GM10266 (cell line): ENCODE measurements at regions not wholly inside any gene's neighbourhood (a gene's known extent, or its start where the extent isn't known, plus 50 kb on each side); places are given as distances from the start of the nearest gene placed in this dataset.

Experiments
- DNase-seq: peaks from one replicate; pipeline ENCODE4 v3.0.0; 2012; ENCODE audit errors: extremely low spot score
- TF ChIP-seq, protein P1 (sequence below): IDR thresholded peaks from 2 replicates; pipeline ENCODE4 v1.5.1; 2012; ENCODE audit warnings: mild to moderate bottlenecking, low read depth; ENCODE audit not compliant: control insufficient read depth, insufficient read depth; ENCODE audit errors: missing control alignments

DNA sequence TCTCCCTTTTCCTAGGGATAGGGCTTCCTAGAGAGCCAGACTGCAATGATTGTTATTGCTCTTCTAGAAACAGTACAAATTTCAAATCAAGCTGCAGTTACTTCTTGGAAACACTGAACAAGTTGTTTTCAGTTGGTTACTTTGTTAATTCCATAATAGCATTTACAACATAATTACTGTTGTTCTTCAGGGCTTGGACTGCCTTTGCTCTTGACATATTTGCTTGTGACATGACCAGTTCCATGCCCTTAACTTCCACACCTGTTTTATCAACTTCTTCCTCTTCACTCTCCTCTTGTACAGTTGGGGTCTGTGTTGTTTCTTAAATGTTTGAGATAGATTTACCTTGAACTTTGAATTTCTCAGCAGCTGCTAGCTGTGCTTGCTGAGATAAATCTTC, 104.4 kb downstream of the SEC23IP start:
- no peak for DNase-seq

DNA sequence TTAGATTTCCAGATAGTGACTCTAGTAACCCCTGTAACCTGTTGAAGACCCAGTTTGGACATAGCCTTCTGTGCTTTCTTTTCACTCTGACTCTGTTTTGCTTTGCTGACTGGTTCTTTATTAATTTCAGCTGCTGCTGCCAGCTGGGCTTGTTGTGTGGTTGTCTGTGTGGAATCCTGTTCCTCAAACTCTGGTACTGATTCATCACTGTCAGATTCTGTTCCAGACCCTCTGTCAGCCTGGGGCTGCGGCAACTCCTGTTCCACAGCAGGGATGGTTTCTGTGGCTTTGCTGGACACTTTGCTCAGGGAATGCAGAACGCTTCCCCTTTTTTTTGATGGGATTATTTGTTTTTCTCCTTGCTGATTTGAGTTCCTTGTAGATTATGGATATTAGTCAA, 104.9 kb downstream of the SEC23IP start:
- no peak for DNase-seq
- TF ChIP-seq, protein P1, sequence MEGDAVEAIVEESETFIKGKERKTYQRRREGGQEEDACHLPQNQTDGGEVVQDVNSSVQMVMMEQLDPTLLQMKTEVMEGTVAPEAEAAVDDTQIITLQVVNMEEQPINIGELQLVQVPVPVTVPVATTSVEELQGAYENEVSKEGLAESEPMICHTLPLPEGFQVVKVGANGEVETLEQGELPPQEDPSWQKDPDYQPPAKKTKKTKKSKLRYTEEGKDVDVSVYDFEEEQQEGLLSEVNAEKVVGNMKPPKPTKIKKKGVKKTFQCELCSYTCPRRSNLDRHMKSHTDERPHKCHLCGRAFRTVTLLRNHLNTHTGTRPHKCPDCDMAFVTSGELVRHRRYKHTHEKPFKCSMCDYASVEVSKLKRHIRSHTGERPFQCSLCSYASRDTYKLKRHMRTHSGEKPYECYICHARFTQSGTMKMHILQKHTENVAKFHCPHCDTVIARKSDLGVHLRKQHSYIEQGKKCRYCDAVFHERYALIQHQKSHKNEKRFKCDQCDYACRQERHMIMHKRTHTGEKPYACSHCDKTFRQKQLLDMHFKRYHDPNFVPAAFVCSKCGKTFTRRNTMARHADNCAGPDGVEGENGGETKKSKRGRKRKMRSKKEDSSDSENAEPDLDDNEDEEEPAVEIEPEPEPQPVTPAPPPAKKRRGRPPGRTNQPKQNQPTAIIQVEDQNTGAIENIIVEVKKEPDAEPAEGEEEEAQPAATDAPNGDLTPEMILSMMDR: no peak

More for the DNA sequence above, 104.4 kb downstream of the SEC23IP start:
- TF ChIP-seq, protein P1: no peak

DNA sequence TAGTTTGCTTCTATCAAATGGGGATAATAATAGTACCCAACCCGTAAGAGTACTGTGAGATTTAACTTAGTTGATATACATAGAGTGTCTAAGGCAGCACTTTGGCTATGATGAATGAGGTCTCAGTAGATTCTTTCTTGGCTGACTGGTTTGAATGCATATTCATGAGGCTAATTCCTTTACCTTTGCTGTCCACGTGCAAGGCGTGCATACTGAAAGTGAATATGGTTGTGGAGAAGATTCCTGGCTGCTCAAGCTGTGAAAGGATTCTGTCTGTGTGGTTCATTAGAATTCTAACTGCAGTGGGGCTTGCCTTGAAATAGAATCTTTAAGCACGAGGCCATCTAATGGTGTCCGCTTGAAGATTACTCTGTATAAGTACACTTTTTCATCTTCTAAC, 110.3 kb downstream of the SEC23IP start:
- TF ChIP-seq, protein P1: no peak
- no peak for DNase-seq

DNA sequence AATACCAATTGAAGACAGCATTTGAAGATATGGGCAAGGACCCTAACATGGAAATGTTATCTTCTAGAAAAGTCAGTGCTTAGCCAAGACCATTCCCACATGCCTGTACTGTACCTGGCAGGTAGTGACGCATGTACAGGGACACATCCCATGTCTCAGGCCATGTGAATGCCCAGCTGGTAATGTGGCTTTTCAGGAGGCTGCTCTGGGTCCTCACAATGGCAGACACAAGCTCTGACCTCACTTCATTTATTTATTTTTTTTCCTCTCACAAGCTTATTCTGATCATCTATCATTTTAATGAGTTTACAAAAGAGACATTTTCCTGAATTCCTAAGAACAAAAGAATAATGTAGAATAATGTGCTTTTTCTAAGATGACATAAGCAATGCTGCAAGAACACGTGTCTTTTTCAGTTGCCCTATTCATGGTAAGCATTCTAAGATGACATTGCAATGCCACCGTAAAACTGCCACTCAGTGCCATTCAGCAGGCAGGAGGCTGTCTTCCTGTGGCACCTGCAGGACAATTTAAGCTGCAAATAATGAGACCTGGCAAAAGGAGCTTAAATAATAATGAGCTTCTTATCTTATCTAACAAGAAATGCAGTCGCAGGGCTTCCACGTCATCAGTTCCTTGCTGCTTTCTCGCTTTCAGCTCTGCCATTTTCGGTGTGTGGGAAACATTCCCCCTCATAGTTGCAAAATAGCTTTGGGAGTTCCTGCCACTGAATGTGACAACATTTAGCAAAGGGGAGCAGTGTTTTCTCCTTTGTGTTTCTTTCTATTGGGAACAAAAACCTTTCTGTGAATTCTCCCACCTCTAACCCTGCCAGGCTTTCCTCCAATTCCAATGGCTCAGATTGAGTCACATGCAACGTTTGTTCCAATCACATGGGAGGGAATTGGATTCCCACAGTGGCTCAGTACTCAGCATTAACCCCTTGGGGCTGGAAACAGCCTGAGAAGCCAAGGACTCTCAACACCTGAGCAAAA, 113.0 kb downstream of the SEC23IP start:
- TF ChIP-seq, protein P1: no peak
- DNase-seq: no peak

DNA sequence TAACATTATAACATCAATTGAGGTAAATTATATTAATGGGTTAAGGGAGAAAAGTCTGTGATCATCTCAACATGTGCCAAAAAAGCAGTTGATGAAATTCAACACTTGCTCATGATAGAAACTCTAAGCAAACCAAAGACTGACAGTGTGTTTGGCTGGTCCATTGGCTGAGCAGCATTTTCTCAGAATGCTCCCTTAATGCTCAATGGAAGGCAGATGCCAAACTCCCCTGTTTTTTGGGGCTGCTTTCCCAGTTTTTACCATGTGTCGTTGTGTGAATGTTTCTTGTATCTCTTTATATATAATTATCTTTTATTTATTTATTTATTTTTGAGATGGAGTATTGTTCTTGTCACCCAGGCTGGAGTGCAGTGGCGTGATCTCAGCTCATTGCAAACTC, 114.7 kb downstream of the SEC23IP start:
- TF ChIP-seq, protein P1: no peak
- DNase-seq: no peak

DNA sequence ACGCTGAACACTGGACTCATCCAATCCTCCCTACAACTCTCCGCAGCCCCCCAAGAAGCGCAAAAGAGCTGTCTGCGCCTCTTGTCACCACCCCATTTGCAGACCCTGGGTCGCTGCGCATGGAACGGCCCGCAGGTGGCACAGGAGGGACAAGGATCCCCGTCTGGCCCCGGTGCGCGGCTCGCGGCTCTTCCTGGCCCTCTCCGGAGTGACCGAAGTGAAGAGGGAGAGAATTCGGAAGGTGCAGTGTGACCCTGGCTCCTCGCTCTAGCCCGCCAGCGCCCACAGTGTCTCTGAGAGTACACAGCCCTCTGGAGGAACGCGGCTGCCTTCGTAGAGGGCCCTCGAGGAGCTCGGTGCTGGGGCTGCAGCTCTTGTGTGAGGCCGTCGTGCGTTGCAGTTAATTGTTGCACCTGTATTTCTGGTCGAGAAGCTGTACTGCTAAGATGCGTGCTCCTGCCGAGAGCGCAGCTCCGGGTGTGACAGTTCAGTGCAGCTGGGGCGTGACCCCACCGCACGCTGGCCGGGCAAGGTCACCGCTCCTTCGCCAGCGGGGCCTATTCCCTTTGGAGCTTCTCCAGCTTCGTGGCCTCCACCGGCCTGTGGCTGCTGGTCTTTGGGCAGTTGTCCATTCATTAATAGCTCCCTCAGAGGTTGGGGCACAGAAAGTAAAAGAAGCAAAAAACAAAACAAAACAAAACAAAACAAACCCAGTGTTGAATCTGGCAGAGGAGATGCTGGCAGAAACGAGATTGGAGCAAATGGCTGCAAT, 119.0 kb downstream of the SEC23IP start:
- TF ChIP-seq, protein P1: no peak
- DNase-seq: no peak

DNA sequence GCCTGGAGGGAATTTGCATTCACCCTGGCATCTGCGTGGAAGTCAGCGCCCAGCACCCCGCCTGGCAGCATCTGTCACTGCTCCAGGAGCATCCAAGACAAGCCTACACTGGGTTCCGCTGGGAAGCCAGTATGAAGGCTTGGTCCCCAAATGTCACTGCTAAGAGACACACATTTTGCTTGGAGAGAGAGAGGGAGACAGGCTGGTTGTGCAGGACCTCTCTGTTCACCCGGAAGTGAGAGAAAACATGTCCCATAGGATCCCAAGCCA, 119.5 kb downstream of the SEC23IP start:
- no peak for DNase-seq
- TF ChIP-seq, protein P1: no peak
